ENCODE measurements at regions not wholly inside any gene's neighbourhood (a gene's known extent, or its start where the extent isn't known, plus 50 kb on each side); places are given as distances from the start of the nearest gene placed in this dataset.

GRCh38 chr15:69719527-69720240 lies 267.1 kb downstream of the RPLP1 start:
- peaks cover 3% of the 10 kb centered on the region for H3K27me3 Mint-ChIP-seq
- H3K36me3 Mint-ChIP-seq (ENCODE audit: low read depth) = no peaks in the 10 kb centered on the region
- no peak for DNase-seq
- H3K4me3 Mint-ChIP-seq = no peak overlapping the region
- peak overlapping the region; percentile 85 for H3K27ac Mint-ChIP-seq
- peaks cover 3% of the 10 kb centered on the region for H3K9me3 Mint-ChIP-seq
- H3K4me1 Mint-ChIP-seq (ENCODE audit: low read depth) = peaks cover 95% of the 10 kb centered on the region

- no peaks in the 10 kb centered on the region for H3K36me3 Mint-ChIP-seq (ENCODE audit: low read depth)
- DNase-seq = no peak
- peak overlapping the region; percentile 10 for H3K27ac Mint-ChIP-seq
- no peak overlapping the region for H3K4me3 Mint-ChIP-seq
- H3K27me3 Mint-ChIP-seq = peaks cover 7% of the 10 kb centered on the region
- peaks cover 95% of the 10 kb centered on the region for H3K4me1 Mint-ChIP-seq (ENCODE audit: low read depth)
- H3K9me3 Mint-ChIP-seq = peaks cover 3% of the 10 kb centered on the region
These were observed 267.9 kb downstream of the RPLP1 start for GRCh38 chr15:69720536-69720935.

- Mint-ChIP-seq H3K4me3 (no peak overlapping the region), H3K36me3 (ENCODE audit: low read depth) (no peaks in the 10 kb centered on the region), H3K27me3 (peaks cover 7% of the 10 kb centered on the region), H3K4me1 (ENCODE audit: low read depth) (peaks cover 85% of the 10 kb centered on the region), H3K27ac (no peak overlapping the region), H3K9me3 (no peaks in the 10 kb centered on the region)
- no peak for DNase-seq
These were observed 270.3 kb downstream of the RPLP1 start for GRCh38 chr15:69722924-69723323.

- peaks cover 7% of the 10 kb centered on the region for H3K27me3 Mint-ChIP-seq
- no peaks in the 10 kb centered on the region for H3K9me3 Mint-ChIP-seq
- H3K4me3 Mint-ChIP-seq = no peak overlapping the region
- no peak for DNase-seq
- H3K36me3 Mint-ChIP-seq (ENCODE audit: low read depth) = no peaks in the 10 kb centered on the region
- H3K4me1 Mint-ChIP-seq (ENCODE audit: low read depth) = peaks cover 80% of the 10 kb centered on the region
- no peak overlapping the region for H3K27ac Mint-ChIP-seq
These were observed 270.9 kb downstream of the RPLP1 start for GRCh38 chr15:69723404-69724096.

- Mint-ChIP-seq H3K36me3 (ENCODE audit: low read depth) (no peaks in the 10 kb centered on the region), H3K9me3 (no peaks in the 10 kb centered on the region), H3K4me3 (no peak overlapping the region), H3K27me3 (peaks cover 7% of the 10 kb centered on the region), H3K27ac (no peak overlapping the region), H3K4me1 (ENCODE audit: low read depth) (peaks cover 79% of the 10 kb centered on the region)
- DNase-seq = no peak
These were observed 271.7 kb downstream of the RPLP1 start for GRCh38 chr15:69724333-69724732.

- H3K27ac Mint-ChIP-seq = peak overlapping the region; percentile 18
- no peaks in the 10 kb centered on the region for H3K36me3 Mint-ChIP-seq (ENCODE audit: low read depth)
- no peak for DNase-seq
- peaks cover 70% of the 10 kb centered on the region for H3K4me1 Mint-ChIP-seq (ENCODE audit: low read depth)
- H3K9me3 Mint-ChIP-seq = no peaks in the 10 kb centered on the region
- peaks cover 7% of the 10 kb centered on the region for H3K27me3 Mint-ChIP-seq
- H3K4me3 Mint-ChIP-seq = no peak overlapping the region
These were observed 272.7 kb downstream of the RPLP1 start for GRCh38 chr15:69725275-69725674.

GRCh38 chr15:69725957-69726356 lies 273.3 kb downstream of the RPLP1 start:
- Mint-ChIP-seq H3K27ac (no peak overlapping the region), H3K4me1 (ENCODE audit: low read depth) (peaks cover 67% of the 10 kb centered on the region), H3K36me3 (ENCODE audit: low read depth) (no peaks in the 10 kb centered on the region), H3K4me3 (no peak overlapping the region), H3K27me3 (peaks cover 7% of the 10 kb centered on the region), H3K9me3 (no peaks in the 10 kb centered on the region)
- DNase-seq = no peak

- H3K27ac Mint-ChIP-seq = no peak overlapping the region
- no peak for DNase-seq
- H3K27me3 Mint-ChIP-seq = peaks cover 7% of the 10 kb centered on the region
- H3K9me3 Mint-ChIP-seq = no peaks in the 10 kb centered on the region
- no peak overlapping the region for H3K4me3 Mint-ChIP-seq
- peaks cover 57% of the 10 kb centered on the region for H3K4me1 Mint-ChIP-seq (ENCODE audit: low read depth)
- no peaks in the 10 kb centered on the region for H3K36me3 Mint-ChIP-seq (ENCODE audit: low read depth)
These were observed 274.7 kb downstream of the RPLP1 start for GRCh38 chr15:69727121-69727924.

GRCh38 chr15:69729167-69729748 lies 276.6 kb downstream of the RPLP1 start:
- Mint-ChIP-seq H3K4me3 (no peak overlapping the region), H3K9me3 (no peaks in the 10 kb centered on the region), H3K27ac (no peak overlapping the region), H3K36me3 (ENCODE audit: low read depth) (no peaks in the 10 kb centered on the region), H3K4me1 (ENCODE audit: low read depth) (peaks cover 39% of the 10 kb centered on the region), H3K27me3 (peaks cover 7% of the 10 kb centered on the region)
- DNase-seq = peak; percentile 83

GRCh38 chr15:69730281-69731080 lies 277.9 kb downstream of the RPLP1 start:
- Mint-ChIP-seq H3K4me1 (ENCODE audit: low read depth) (peaks cover 28% of the 10 kb centered on the region), H3K4me3 (no peak overlapping the region), H3K36me3 (ENCODE audit: low read depth) (no peaks in the 10 kb centered on the region), H3K27me3 (no peaks in the 10 kb centered on the region), H3K27ac (no peak overlapping the region), H3K9me3 (no peaks in the 10 kb centered on the region)
- no peak for DNase-seq

- no peaks in the 10 kb centered on the region for H3K27me3 Mint-ChIP-seq
- H3K4me3 Mint-ChIP-seq = no peak overlapping the region
- no peak for DNase-seq
- no peaks in the 10 kb centered on the region for H3K36me3 Mint-ChIP-seq (ENCODE audit: low read depth)
- H3K4me1 Mint-ChIP-seq (ENCODE audit: low read depth) = peaks cover 23% of the 10 kb centered on the region
- H3K27ac Mint-ChIP-seq = no peak overlapping the region
- H3K9me3 Mint-ChIP-seq = no peaks in the 10 kb centered on the region
These were observed 278.4 kb downstream of the RPLP1 start for GRCh38 chr15:69731081-69731330.

- Mint-ChIP-seq H3K4me3 (no peak overlapping the region), H3K4me1 (ENCODE audit: low read depth) (peaks cover 17% of the 10 kb centered on the region), H3K27ac (no peak overlapping the region), H3K9me3 (no peaks in the 10 kb centered on the region), H3K27me3 (no peaks in the 10 kb centered on the region), H3K36me3 (ENCODE audit: low read depth) (no peaks in the 10 kb centered on the region)
- DNase-seq = no peak
These were observed 279.0 kb downstream of the RPLP1 start for GRCh38 chr15:69731581-69731980.

GRCh38 chr15:69732133-69732532 lies 279.5 kb downstream of the RPLP1 start:
- peaks cover 16% of the 10 kb centered on the region for H3K4me1 Mint-ChIP-seq (ENCODE audit: low read depth)
- no peaks in the 10 kb centered on the region for H3K36me3 Mint-ChIP-seq (ENCODE audit: low read depth)
- no peaks in the 10 kb centered on the region for H3K27me3 Mint-ChIP-seq
- H3K4me3 Mint-ChIP-seq = no peak overlapping the region
- DNase-seq = no peak
- no peak overlapping the region for H3K27ac Mint-ChIP-seq
- H3K9me3 Mint-ChIP-seq = no peaks in the 10 kb centered on the region

GRCh38 chr15:69734699-69735098 lies 282.1 kb downstream of the RPLP1 start:
- no peaks in the 10 kb centered on the region for H3K36me3 Mint-ChIP-seq (ENCODE audit: low read depth)
- no peak overlapping the region for H3K27ac Mint-ChIP-seq
- DNase-seq = no peak
- H3K4me3 Mint-ChIP-seq = no peak overlapping the region
- no peaks in the 10 kb centered on the region for H3K27me3 Mint-ChIP-seq
- no peaks in the 10 kb centered on the region for H3K9me3 Mint-ChIP-seq
- H3K4me1 Mint-ChIP-seq (ENCODE audit: low read depth) = peaks cover 7% of the 10 kb centered on the region
